ENCODE measurements at regions not wholly inside any gene's neighbourhood (a gene's known extent, or its start where the extent isn't known, plus 50 kb on each side); places are given as distances from the start of the nearest gene placed in this dataset.
"Not testable (repeated sequence)": the region's sequence is repeated elsewhere in the genome, so short reads cannot be mapped to it uniquely, and the experiment has no call there.

DNA sequence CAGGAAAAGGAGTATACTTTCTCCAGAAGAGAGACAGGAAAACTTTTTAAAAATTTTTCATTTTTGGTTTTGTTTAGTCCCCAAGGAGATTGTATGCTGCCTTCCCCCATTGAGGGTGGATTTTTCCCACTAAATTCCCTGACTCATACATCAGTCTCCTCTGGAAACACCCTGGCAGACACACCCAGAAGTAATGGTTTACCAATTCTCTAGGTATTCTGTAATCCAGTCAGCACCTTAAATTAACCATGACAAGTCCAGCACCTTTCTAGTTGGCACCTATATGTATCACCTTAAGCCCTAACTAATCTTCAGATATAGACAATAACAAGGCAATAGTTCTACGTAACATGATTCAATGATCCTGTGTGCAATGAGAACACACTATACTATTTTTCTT is 165.9 kb upstream of the NPAP1 start:
- H3K4me1 Mint-ChIP-seq; DNase-seq; H3K27me3 ChIP-seq (ENCODE audit: insufficient read depth, low read length, poor library complexity, severe bottlenecking); H3K27me3 Mint-ChIP-seq; H3K9me3 ChIP-seq (ENCODE audit: low read length); H3K9me3 Mint-ChIP-seq; H3K4me3 Mint-ChIP-seq; H3K27ac Mint-ChIP-seq; H3K27ac ChIP-seq (ENCODE audit: low read depth, low read length); H3K36me3 Mint-ChIP-seq; H3K4me3 ChIP-seq (ENCODE audit: low read length); CTCF ChIA-PET; H3K4me1 ChIP-seq (ENCODE audit: insufficient read depth, low read length); H3K36me3 ChIP-seq (ENCODE audit: insufficient read depth, low read length); POLR2A ChIA-PET: not testable (repeated sequence)

DNA sequence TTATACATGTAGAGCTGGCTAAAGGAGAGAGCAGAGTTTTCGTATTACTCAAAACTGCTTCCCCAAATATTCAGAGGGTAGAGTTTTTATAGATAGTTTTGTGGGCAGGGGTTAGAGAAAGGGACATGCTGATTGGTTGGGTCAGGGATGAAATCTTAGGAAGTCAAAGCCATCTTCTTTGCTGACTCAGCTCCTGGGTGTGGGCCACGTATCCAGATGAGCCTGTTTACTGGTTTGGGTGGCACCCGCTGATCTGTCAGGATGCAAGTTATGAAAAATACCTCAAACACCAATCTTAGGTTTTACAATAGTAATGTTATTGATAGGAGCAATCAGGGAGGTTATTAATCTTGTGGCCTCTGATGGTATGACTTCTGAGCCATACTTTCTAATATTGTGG is 164.0 kb upstream of the NPAP1 start:
- peaks cover 0 to 15% (median 8%) of the 10 kb centered on the region in 5 donors for H3K9me3 Mint-ChIP-seq
- H3K36me3 Mint-ChIP-seq; POLR2A ChIA-PET; H3K4me1 ChIP-seq (ENCODE audit: insufficient read depth, low read length); H3K36me3 ChIP-seq (ENCODE audit: insufficient read depth, low read length); H3K27ac Mint-ChIP-seq; CTCF ChIA-PET; H3K9me3 ChIP-seq (ENCODE audit: low read length); H3K4me1 Mint-ChIP-seq; H3K27ac ChIP-seq (ENCODE audit: low read depth, low read length); DNase-seq; H3K27me3 ChIP-seq (ENCODE audit: insufficient read depth, low read length, poor library complexity, severe bottlenecking); H3K27me3 Mint-ChIP-seq; H3K4me3 Mint-ChIP-seq; H3K4me3 ChIP-seq (ENCODE audit: low read length): not testable (repeated sequence)

DNA sequence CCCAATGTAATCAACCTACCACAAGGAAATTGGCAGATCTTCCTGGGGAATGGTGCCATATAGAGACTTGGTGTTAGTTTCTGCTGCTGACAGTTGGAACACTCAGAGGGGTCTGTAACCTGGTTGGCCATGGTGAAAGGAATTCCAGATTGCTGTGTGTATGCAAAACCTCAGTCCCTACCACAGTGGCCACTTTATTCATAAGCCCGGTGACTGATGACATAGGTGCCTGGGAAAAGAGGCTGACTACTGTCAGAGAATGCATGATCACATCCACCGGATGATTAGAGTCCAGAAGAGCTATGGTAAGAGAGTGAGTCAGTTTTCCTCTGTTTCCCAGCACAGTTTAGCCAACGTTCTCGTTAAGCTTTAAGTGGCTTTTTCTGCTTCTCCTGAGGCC is 156.8 kb upstream of the NPAP1 start:
- H3K27me3 Mint-ChIP-seq, CTCF ChIA-PET, H3K9me3 Mint-ChIP-seq: not testable (repeated sequence)

DNA sequence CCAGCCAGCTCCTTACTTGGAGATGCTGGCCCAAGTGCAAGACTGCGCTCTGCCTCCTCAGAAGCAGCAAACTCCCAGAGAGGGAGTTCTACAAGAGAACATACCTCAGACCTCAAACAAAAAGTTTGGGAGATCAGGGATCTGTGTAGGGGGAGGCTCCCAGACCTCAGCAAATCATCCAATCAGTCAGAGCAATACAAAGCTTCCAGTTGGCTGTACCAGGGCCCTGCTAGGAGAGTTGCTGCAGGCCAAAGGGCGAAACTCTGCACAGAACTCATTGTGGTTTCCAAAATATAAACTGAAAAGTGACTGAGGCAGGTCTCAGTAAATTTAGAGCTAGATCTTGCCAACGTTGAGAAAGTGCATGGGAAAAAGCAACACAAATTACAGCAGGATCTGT is 144.3 kb upstream of the NPAP1 start:
- H3K27ac Mint-ChIP-seq; H3K27me3 Mint-ChIP-seq; H3K4me3 Mint-ChIP-seq; H3K36me3 ChIP-seq (ENCODE audit: insufficient read depth, low read length); H3K9me3 ChIP-seq (ENCODE audit: low read length); H3K4me1 Mint-ChIP-seq; H3K4me3 ChIP-seq (ENCODE audit: low read length); H3K4me1 ChIP-seq (ENCODE audit: insufficient read depth, low read length); CTCF ChIA-PET; H3K27me3 ChIP-seq (ENCODE audit: insufficient read depth, low read length, poor library complexity, severe bottlenecking); POLR2A ChIA-PET; DNase-seq; H3K27ac ChIP-seq (ENCODE audit: low read depth, low read length); H3K36me3 Mint-ChIP-seq: not testable (repeated sequence)
- peaks cover 0 to 18% (median 5%) of the 10 kb centered on the region in 5 donors for H3K9me3 Mint-ChIP-seq

More for the DNA sequence above, 156.8 kb upstream of the NPAP1 start:
- DNase-seq; H3K36me3 Mint-ChIP-seq; H3K4me1 Mint-ChIP-seq; H3K4me3 ChIP-seq (ENCODE audit: low read length); H3K4me1 ChIP-seq (ENCODE audit: insufficient read depth, low read length); H3K27ac ChIP-seq (ENCODE audit: low read depth, low read length); POLR2A ChIA-PET; H3K4me3 Mint-ChIP-seq; H3K9me3 ChIP-seq (ENCODE audit: low read length); H3K27ac Mint-ChIP-seq; H3K27me3 ChIP-seq (ENCODE audit: insufficient read depth, low read length, poor library complexity, severe bottlenecking); H3K36me3 ChIP-seq (ENCODE audit: insufficient read depth, low read length): not testable (repeated sequence)

DNA sequence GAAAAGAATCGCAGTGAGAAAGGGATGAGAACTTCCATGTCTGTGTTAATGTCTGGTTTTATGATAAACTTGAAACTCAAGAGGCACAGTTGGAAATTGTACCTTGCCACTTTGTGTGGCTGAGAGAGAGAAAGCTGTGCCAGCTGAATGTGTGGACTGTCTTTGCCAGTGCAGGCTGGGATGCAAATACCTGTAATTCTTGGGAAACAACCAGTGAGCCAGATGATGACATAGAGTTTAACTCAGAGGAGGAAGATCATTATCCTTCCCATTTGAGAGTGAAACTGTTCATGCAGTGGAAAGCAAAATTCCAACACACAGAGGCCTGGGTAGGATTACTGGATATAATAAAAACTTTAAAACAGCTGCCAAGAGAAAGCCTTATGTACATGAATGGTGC is 141.5 kb upstream of the NPAP1 start:
- H3K27me3 Mint-ChIP-seq; H3K4me3 ChIP-seq (ENCODE audit: low read length); H3K36me3 Mint-ChIP-seq; H3K36me3 ChIP-seq (ENCODE audit: insufficient read depth, low read length); H3K27ac ChIP-seq (ENCODE audit: low read depth, low read length); H3K4me1 ChIP-seq (ENCODE audit: insufficient read depth, low read length); H3K27me3 ChIP-seq (ENCODE audit: insufficient read depth, low read length, poor library complexity, severe bottlenecking); CTCF ChIA-PET; H3K4me1 Mint-ChIP-seq; POLR2A ChIA-PET; DNase-seq; H3K9me3 ChIP-seq (ENCODE audit: low read length): not testable (repeated sequence)
- H3K9me3 Mint-ChIP-seq = peaks cover 0 to 12% (median 5%) of the 10 kb centered on the region in 5 donors
- H3K4me3 Mint-ChIP-seq = peak overlapping the region in 1 of 7 donors; percentile 37
- peak overlapping the region in 1 of 8 donors; percentile 52 for H3K27ac Mint-ChIP-seq

DNA sequence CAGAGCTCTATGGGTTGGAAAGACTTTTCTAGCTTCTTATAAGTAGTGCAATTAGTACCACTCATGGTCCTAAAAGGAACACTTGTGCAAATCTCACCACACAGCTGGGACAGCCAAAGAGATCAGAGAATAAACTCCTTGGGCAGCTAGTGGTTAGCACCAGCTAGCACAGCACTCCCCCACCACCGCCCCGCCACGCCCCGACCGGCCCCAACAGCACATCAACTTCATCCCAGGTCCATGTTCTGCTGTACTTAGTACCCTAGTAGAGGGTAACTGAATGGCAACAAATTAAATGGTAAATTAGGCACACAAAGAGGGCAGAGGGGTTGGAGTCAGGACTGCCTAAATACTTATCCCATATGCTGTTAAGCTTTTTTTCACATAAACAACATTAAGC is 118.3 kb upstream of the NPAP1 start:
- H3K27me3 ChIP-seq (ENCODE audit: insufficient read depth, low read length, poor library complexity, severe bottlenecking); H3K9me3 Mint-ChIP-seq; DNase-seq; H3K4me1 Mint-ChIP-seq; CTCF ChIA-PET; H3K9me3 ChIP-seq (ENCODE audit: low read length); H3K27ac ChIP-seq (ENCODE audit: low read depth, low read length); H3K27ac Mint-ChIP-seq; POLR2A ChIA-PET; H3K4me3 ChIP-seq (ENCODE audit: low read length); H3K4me3 Mint-ChIP-seq; H3K27me3 Mint-ChIP-seq; H3K36me3 ChIP-seq (ENCODE audit: insufficient read depth, low read length); H3K4me1 ChIP-seq (ENCODE audit: insufficient read depth, low read length); H3K36me3 Mint-ChIP-seq: not testable (repeated sequence)

DNA sequence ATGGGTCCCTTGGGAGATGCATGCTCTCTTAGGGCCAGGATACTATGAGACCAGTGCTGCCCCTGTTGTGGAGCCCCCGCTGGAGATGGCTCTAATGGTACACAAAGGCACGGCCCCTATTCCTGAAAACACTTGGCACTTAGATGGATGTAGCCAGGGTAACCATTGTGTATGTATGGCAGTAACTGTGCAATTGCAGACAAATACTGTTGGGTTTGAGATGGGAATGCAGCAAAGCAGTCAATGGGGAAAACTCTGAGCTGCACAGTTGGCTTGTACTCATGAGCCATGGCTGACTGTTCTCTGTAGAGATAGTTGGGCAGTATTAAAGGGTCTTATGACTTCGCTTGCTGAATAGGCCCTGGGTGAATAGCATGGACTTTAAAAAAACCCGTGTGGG is 67.9 kb upstream of the NPAP1 start:
- H3K4me3 Mint-ChIP-seq = no peak overlapping the region
- no peaks in the 10 kb centered on the region for H3K4me1 Mint-ChIP-seq

DNA sequence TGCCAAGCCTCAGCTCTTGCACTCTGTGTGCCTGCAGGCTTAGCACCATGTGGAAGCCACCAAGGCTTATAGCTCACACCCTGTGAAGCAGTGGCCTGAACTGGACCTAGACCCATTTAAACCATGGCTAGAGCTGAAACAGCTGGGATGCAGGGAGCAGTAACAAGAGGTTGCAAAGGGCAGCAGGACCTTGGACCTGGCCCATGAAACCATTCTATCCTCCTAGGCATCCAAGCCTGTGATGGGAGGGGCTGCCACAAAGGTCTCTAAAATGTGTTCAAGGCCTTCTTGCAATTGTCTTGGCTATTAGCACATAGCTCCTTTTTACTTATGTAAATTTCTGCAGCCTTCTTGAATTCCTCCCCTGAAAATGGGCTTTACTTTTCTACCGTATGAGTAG is 57.9 kb upstream of the NPAP1 start:
- Mint-ChIP-seq H3K4me3 (no peak overlapping the region), H3K27me3 (peaks cover 0 to 1% of the 10 kb centered on the region in 2 donors), H3K9me3 (peaks cover 5 to 22% (median 18%) of the 10 kb centered on the region in 5 donors), H3K36me3 (no peaks in the 10 kb centered on the region), H3K27ac (no peak overlapping the region), H3K4me1 (no peaks in the 10 kb centered on the region)
- H3K36me3 ChIP-seq (ENCODE audit: insufficient read depth, low read length) = no peaks in the 10 kb centered on the region
- H3K4me1 ChIP-seq (ENCODE audit: insufficient read depth, low read length) = no peaks in the 10 kb centered on the region
- POLR2A ChIA-PET = no interaction called here
- no peak overlapping the region for H3K27ac ChIP-seq (ENCODE audit: low read depth, low read length)
- no peaks in the 10 kb centered on the region for H3K9me3 ChIP-seq (ENCODE audit: low read length)
- H3K4me3 ChIP-seq (ENCODE audit: low read length) = no peak overlapping the region
- no peaks in the 10 kb centered on the region for H3K27me3 ChIP-seq (ENCODE audit: insufficient read depth, low read length, poor library complexity, severe bottlenecking)
- CTCF ChIA-PET = no interaction called here
- no peak for DNase-seq

More for the DNA sequence above, 67.9 kb upstream of the NPAP1 start:
- Histone ChIP-seq H3K27me3 (ENCODE audit: insufficient read depth, low read length, poor library complexity, severe bottlenecking) (no peaks in the 10 kb centered on the region), H3K9me3 (ENCODE audit: low read length) (no peaks in the 10 kb centered on the region), H3K27ac (ENCODE audit: low read depth, low read length) (no peak overlapping the region), H3K4me3 (ENCODE audit: low read length) (no peak overlapping the region), H3K4me1 (ENCODE audit: insufficient read depth, low read length) (no peaks in the 10 kb centered on the region), H3K36me3 (ENCODE audit: insufficient read depth, low read length) (no peaks in the 10 kb centered on the region)
- POLR2A ChIA-PET = no interaction called here
- no peak for DNase-seq
- H3K9me3 Mint-ChIP-seq = peaks cover 7 to 27% (median 11%) of the 10 kb centered on the region in 5 donors
- H3K27ac Mint-ChIP-seq = no peak overlapping the region
- H3K27me3 Mint-ChIP-seq = no peaks in the 10 kb centered on the region
- CTCF ChIA-PET = no interaction called here
- H3K36me3 Mint-ChIP-seq = no peaks in the 10 kb centered on the region

DNA sequence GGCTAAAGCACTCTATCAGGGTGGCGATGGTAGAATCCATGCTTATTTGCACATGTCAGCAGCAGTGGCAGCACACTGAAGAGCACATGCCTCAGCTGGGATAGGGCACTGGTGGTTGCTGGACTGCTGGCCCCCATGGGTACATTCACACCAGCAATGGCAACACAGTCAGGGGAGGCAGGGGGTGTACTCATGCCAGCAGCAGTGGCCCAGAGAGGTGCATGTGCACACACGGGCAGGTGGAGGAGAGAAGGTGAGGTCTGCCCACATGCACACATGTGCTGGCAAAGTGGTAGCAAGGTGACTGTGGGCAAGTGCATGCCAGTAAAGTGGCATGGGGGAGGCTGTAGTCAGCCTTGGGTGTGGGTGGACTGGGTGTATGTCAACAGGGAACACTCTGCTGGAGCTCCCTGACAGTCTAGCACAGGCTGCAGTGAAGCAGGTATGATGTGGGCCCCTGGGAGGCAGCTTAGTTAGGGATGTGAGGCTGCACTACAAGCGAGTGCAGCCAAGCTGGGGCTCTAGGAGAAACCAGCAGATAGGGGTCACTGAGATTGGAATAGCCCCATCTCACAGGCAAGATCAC is 53.9 kb upstream of the NPAP1 start:
- CTCF ChIA-PET = no interaction called here
- Histone ChIP-seq H3K9me3 (ENCODE audit: low read length) (no peaks in the 10 kb centered on the region), H3K27me3 (ENCODE audit: insufficient read depth, low read length, poor library complexity, severe bottlenecking) (no peaks in the 10 kb centered on the region), H3K36me3 (ENCODE audit: insufficient read depth, low read length) (no peaks in the 10 kb centered on the region), H3K4me1 (ENCODE audit: insufficient read depth, low read length) (no peaks in the 10 kb centered on the region), H3K4me3 (ENCODE audit: low read length) (no peak overlapping the region), H3K27ac (ENCODE audit: low read depth, low read length) (no peak overlapping the region)
- H3K4me3 Mint-ChIP-seq = no peak overlapping the region
- POLR2A ChIA-PET = no interaction called here
- peak overlapping the region in 1 of 8 donors; percentile 44 for H3K27ac Mint-ChIP-seq
- no peaks in the 10 kb centered on the region for H3K27me3 Mint-ChIP-seq
- H3K36me3 Mint-ChIP-seq = no peaks in the 10 kb centered on the region
- peaks cover 9 to 17% (median 16%) of the 10 kb centered on the region in 5 donors for H3K9me3 Mint-ChIP-seq
- DNase-seq = no peak
- H3K4me1 Mint-ChIP-seq = no peaks in the 10 kb centered on the region

Measured in CD8-positive, alpha-beta memory T cell (primary cell).